Activated CD8-positive, alpha-beta T cell treated with anti-CD3 and anti-CD28 coated beads, Interleukin-2, amount 10 ng/mL, durations not matched to agents 7 days and 5 days (primary cell): ENCODE measurements at regions not wholly inside any gene's neighbourhood (a gene's known extent, or its start where the extent isn't known, plus 50 kb on each side); places are given as distances from the start of the nearest gene placed in this dataset.
"Not testable (repeated sequence)": the region's sequence is repeated elsewhere in the genome, so short reads cannot be mapped to it uniquely, and the experiment has no call there.

ENCODE experiments used
- ATAC-seq: fragments of 150-1000 bp; cut with Tn5 transposase; one replicate; pipeline ENCODE4 v1.10.0; 2021; ENCODE audit warnings: moderate library complexity
- CTCF ChIA-PET: fragments of 350-600 bp; sonication (Branson Sonifier 250); formaldehyde crosslinking; loops from one replicate; lab custom pipeline; 2021; ENCODE audit warnings: antibody characterized with exemption; lab: Charles Lee
- POLR2A ChIA-PET: fragments of 350-600 bp; sonication (Branson Sonifier 250); formaldehyde crosslinking; loops from one replicate; lab custom pipeline; 2021; ENCODE audit warnings: antibody characterized with exemption; lab: Charles Lee
- DNase-seq: peaks from one replicate; pipeline ENCODE4 v3.0.0-alpha.2; 2020
- H3K27ac Mint-ChIP-seq: one replicate; pipeline ENCODE4 v1.8.0; 2021; ENCODE audit warnings: mild to moderate bottlenecking, mixed read lengths
- H3K27me3 Mint-ChIP-seq: one replicate; pipeline ENCODE4 v1.8.0; 2021; ENCODE audit warnings: low read depth, mixed read lengths
- H3K36me3 Mint-ChIP-seq: one replicate; pipeline ENCODE4 v1.8.0; 2021; ENCODE audit warnings: low read depth, mixed read lengths
- H3K4me1 Mint-ChIP-seq: one replicate; pipeline ENCODE4 v1.8.0; 2021; ENCODE audit warnings: low read depth, mixed read lengths
- H3K4me3 Mint-ChIP-seq: one replicate; pipeline ENCODE4 v1.8.0; 2021; ENCODE audit warnings: mild to moderate bottlenecking, mixed read lengths
- H3K9me3 Mint-ChIP-seq: one replicate; pipeline ENCODE4 v1.8.0; 2022; ENCODE audit warnings: mixed read lengths; ENCODE audit not compliant: insufficient read depth

DNA sequence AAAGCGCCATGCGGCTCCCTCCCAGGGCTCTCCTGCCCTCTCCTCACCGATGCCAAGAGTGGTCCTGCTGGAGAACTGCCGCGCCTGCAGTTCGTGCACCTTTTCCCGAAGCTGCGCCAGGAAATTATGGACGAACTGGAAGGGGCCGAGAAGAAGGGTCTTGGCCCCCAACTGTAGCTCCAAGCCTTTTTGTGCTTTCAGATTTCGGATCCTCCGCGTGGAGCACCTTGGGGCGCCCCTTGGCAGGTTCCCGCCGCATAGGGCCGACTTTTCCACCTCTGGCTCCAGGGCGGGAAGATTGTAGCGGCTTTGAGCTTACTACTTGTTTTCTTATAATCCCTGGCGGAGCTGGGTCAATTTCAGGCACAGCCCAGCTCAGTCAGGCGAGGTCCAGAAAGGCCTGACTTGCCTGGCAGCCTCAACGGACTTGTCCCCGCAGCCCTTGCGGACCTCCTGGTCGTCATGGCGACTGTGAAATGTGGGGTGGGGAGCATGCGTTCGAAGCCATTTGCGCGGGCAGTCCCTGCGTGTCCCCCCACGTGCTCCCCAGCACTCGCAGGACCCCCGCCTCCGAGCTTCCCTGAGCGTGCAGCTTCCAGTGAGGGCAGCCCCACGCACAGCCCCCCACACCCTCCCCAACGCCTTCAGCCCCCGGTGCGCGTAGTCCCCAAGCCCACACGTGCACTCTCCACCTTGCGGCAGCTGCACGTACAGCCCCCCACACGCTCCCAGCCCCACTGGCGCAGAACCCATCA lies 129.9 kb downstream of the KBTBD2 start:
- peak; percentile 33 for ATAC-seq
- Mint-ChIP-seq H3K27me3 (peaks cover 41% of the 10 kb centered on the region), H3K36me3 (no peaks in the 10 kb centered on the region), H3K27ac (no peak overlapping the region), H3K9me3 (no peaks in the 10 kb centered on the region), H3K4me3 (no peak overlapping the region), H3K4me1 (peaks cover 9% of the 10 kb centered on the region)
- POLR2A ChIA-PET = no interaction called here
- CTCF ChIA-PET = interaction anchor here (1.0 to 1.8 kb wide), 2 partner anchors 347 to 349 kb away, joined by 3 read pairs; partner anchors contain the start of gene RP9
- DNase-seq = no peak

DNA sequence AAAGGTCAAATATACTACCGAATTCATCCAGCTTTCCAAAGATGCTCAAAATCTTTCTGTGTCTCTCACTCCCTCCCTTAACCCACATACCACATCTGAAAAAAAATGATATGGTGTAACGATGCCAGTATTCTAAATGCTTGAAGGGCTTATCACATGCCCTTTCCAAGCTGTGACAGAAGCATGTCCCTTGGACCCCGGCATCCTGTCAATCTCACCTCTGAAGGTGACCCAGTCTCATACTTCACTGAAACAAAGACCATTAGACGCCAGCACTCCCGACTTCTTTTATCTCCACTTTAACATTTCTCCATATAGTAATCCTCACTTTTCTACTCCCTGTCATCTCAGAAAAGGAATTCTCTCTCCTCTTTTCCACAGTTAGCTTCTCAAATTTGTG lies 130.8 kb downstream of the KBTBD2 start:
- peaks cover 41% of the 10 kb centered on the region for H3K27me3 Mint-ChIP-seq
- CTCF ChIA-PET = interaction anchor here (1.8 kb wide), 1 partner anchor 349 kb away, joined by 3 read pairs; no protein-coding TSS in a partner anchor
- DNase-seq, ATAC-seq, H3K4me3 Mint-ChIP-seq, H3K9me3 Mint-ChIP-seq, H3K36me3 Mint-ChIP-seq, H3K4me1 Mint-ChIP-seq, POLR2A ChIA-PET, H3K27ac Mint-ChIP-seq: not testable (repeated sequence)

DNA sequence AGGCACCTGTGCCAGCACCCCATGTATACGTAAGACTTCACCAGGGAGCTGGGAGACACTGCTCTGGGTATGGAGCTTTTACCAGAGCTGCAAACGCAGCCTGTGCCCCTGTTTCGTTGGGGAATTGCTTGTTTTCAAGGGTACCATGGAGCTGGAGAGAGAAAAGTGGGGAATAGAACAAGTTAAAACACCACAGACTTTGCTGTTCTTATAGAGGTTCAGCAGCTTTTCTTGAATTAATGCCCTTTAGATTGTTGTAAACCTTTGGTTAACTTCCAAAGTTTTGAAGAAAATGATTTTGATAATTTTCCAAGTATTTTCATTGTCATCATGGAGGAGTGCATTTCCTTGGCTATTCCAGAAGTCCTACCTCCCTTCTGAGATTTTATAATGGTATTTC lies 131.7 kb downstream of the KBTBD2 start:
- peaks cover 40% of the 10 kb centered on the region for H3K27me3 Mint-ChIP-seq
- not testable (repeated sequence) for H3K9me3 Mint-ChIP-seq

DNA sequence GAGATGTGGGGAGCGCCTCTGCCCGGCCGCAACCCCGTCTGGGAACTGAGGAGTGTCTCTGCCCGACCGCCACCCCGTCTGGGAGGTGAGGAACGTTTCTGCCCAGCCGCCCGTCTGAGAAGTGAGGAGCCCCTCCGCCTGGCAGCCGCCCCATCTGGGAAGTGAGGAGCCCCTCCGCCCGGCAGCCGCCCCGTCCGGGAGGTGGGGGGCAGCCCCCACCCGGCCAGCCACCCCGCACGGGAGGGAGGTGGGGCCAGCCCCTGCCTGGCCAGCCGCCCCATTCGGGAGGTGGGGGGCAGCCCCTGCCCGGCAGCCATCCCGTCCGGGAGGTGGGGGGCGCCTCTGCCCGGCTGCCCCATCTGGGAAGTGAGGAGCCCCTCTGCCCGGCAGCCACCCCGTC lies 137.7 kb downstream of the KBTBD2 start:
- H3K9me3 Mint-ChIP-seq, DNase-seq, H3K36me3 Mint-ChIP-seq, CTCF ChIA-PET, H3K4me3 Mint-ChIP-seq, H3K27ac Mint-ChIP-seq, H3K27me3 Mint-ChIP-seq, POLR2A ChIA-PET, ATAC-seq, H3K4me1 Mint-ChIP-seq: not testable (repeated sequence)

More for the DNA sequence above, 131.7 kb downstream of the KBTBD2 start:
- ATAC-seq, H3K27ac Mint-ChIP-seq, H3K4me1 Mint-ChIP-seq, DNase-seq, H3K4me3 Mint-ChIP-seq, CTCF ChIA-PET, H3K36me3 Mint-ChIP-seq: not testable (repeated sequence)
- POLR2A ChIA-PET = interaction anchor here (0.6 kb wide), 1 partner anchor 300 kb away, joined by 3 read pairs; no protein-coding TSS in a partner anchor

DNA sequence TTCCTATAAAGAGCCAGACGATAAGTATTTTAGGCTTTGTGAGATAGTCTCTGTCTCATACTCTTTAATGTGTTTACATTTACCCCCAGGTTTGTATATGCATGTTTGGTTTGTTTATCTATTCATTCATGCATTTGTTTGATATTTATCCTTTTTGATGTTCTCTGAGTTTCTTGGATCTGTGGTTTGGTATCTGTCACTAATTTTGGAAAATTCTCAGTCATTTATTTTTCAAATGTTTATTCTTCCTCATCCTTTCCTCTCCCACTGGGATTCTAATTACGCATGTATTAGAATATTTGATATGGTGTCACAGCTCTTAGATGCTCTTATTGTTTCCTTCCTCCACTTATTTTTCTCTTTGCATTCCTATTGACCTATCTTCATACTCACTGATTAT lies 143.2 kb downstream of the KBTBD2 start:
- H3K9me3 Mint-ChIP-seq, H3K4me3 Mint-ChIP-seq, H3K36me3 Mint-ChIP-seq, ATAC-seq, POLR2A ChIA-PET, H3K27ac Mint-ChIP-seq, H3K4me1 Mint-ChIP-seq, CTCF ChIA-PET, DNase-seq: not testable (repeated sequence)
- H3K27me3 Mint-ChIP-seq = peaks cover 13% of the 10 kb centered on the region

DNA sequence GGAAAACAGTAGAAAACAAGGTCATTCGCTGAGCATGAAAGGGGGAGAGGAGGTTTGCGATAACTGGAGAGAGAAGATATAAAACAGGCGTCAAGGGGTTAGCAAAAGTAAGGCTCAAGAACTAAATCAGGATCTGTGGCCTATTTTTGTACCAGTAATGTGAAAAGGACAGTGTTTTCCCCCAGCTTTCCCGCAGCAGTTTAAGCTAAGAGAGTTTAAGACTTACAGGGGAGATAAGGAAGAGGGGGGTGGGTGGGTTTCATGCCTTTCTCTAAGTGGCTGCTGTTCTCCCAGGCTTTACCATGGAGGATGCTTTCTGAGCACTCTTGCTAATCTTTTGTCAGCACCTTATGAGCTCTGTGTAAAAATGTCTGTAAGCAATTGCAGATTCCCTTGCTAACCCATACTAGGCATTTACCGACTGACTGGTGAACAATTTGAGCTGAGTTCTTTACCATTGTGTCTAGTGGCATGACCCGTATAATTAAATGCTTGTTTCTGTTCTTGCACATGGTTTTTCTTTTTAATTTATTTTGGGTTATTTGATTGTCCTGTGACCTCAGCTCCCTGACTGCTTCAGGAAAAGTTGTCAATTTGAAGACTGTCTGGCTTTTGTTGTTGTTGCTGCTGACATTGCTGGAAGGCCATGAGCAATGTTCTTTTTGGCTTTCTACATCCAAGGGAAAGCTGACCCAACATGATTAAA lies 144.0 kb downstream of the KBTBD2 start:
- peaks cover 13% of the 10 kb centered on the region for H3K27me3 Mint-ChIP-seq
- H3K4me1 Mint-ChIP-seq, H3K36me3 Mint-ChIP-seq, H3K4me3 Mint-ChIP-seq, DNase-seq, H3K9me3 Mint-ChIP-seq, ATAC-seq, POLR2A ChIA-PET, H3K27ac Mint-ChIP-seq, CTCF ChIA-PET: not testable (repeated sequence)

DNA sequence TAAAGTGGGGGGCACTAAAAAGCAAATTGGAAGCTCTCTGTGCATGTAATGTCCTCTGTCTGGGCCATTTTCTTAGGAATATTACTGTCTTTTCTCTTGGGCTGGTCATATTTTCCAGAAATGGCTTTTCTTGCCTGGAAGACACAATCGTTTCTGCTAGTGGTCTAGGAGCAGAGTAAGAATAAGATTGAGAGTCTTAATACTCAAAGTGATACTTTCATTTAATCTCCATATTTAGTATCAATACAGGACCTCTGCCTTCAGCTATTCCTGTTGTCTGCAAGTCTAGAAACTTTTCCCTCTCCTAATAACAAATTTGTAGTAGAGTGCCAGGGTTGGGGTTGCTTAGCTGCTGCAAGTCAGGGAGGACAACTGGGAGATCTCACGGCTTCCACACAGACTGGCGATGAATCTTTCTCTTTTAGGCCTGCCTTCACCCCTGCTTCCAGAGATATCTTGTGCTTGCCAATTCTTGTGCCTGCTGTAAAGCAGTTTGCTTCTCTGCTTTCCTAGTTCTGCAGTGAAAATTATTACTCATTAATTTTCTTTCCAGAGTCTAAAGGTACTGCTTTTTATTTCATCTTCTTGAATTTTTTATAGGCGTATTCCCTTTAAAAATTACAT lies 149.6 kb downstream of the KBTBD2 start:
- H3K4me1 Mint-ChIP-seq, H3K27me3 Mint-ChIP-seq, POLR2A ChIA-PET, H3K4me3 Mint-ChIP-seq, CTCF ChIA-PET, DNase-seq, ATAC-seq, H3K36me3 Mint-ChIP-seq, H3K27ac Mint-ChIP-seq, H3K9me3 Mint-ChIP-seq: not testable (repeated sequence)

DNA sequence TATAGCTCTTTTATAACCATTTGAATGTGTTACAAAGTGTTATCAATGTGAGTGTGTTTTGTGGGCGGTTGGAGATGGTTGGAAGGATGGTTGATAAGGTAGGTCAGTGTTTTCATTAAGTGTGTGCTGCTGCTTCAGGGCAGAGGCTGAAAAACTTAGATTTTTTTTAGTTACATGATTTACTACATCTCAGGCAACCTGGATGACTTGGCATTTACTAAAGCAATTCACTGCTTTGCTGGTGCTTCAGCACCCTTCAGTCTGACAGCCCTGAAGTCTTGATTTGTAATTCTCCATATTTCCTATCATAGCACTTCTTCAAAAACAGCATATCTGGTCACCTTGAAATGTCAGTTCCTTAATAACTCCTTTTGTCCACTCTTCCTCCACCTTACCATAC lies 151.8 kb downstream of the KBTBD2 start:
- POLR2A ChIA-PET, ATAC-seq, DNase-seq, H3K4me1 Mint-ChIP-seq, CTCF ChIA-PET, H3K36me3 Mint-ChIP-seq, H3K9me3 Mint-ChIP-seq, H3K4me3 Mint-ChIP-seq, H3K27ac Mint-ChIP-seq: not testable (repeated sequence)
- peaks cover 15% of the 10 kb centered on the region for H3K27me3 Mint-ChIP-seq

DNA sequence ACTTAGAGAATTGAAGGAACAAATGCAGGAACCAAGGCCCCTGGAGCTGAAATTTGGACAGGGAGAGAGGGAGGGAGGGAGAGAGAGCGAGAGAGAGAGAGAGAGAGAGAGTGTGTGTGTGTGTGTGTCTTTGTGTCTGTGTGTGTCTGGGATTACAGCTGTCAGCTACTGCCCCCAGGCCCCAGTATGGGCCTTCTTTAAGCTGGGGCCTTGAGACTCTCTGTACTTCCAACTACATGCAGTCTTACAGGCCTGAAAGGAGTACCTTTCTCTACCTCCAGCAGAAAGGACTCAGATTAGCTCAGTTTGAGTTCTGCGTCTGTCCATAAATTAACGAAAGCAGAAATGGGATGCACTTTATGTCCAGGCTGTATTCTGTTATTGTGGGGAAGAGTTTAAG lies 153.2 kb downstream of the KBTBD2 start:
- CTCF ChIA-PET = not testable (repeated sequence)

DNA sequence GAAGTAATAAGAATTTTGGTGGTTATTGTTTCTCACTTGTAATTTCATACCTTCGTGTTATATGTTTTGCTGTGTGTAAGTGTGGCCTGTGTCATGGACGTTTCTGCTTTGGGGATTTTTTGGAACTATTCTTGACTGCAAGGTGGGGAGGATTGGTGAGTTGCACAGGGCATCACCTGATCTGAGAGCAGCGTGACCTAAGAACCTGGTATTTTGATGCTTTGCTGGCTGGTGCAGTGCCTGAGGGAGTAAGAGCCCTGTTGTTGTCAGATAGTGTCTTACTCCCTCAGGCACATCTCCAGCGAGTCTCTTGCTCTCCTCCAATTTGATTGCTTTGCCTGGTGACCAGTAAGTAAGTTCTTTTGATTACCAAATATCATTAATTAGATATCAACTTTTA lies 158.8 kb downstream of the KBTBD2 start:
- H3K27ac Mint-ChIP-seq, DNase-seq, H3K9me3 Mint-ChIP-seq, CTCF ChIA-PET, H3K36me3 Mint-ChIP-seq, H3K4me1 Mint-ChIP-seq, ATAC-seq, H3K4me3 Mint-ChIP-seq, POLR2A ChIA-PET: not testable (repeated sequence)
- H3K27me3 Mint-ChIP-seq = peaks cover 13% of the 10 kb centered on the region

More for the DNA sequence above, 153.2 kb downstream of the KBTBD2 start:
- H3K27ac Mint-ChIP-seq, H3K36me3 Mint-ChIP-seq, H3K4me3 Mint-ChIP-seq, H3K4me1 Mint-ChIP-seq, POLR2A ChIA-PET, DNase-seq, H3K9me3 Mint-ChIP-seq, ATAC-seq: not testable (repeated sequence)
- H3K27me3 Mint-ChIP-seq = peaks cover 13% of the 10 kb centered on the region

DNA sequence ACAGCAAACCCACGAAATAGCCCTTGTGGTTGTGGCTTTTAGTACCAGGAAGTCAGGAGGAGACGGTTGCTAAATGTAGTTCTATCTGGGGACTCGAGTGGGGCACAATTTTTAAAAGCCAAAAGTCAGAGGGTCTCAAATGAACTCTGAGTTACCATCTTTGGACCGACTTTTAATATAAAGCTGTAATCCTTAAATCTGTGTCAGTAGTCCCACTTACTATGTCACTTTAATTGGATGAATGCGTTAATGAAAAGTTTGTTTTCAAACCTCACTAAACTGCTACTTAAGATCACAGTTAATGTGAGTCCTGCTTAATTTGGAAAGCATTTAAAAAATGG lies 162.3 kb downstream of the KBTBD2 start:
- H3K9me3 Mint-ChIP-seq, ATAC-seq, H3K36me3 Mint-ChIP-seq, POLR2A ChIA-PET, DNase-seq, CTCF ChIA-PET, H3K27ac Mint-ChIP-seq: not testable (repeated sequence)
- peaks cover 15% of the 10 kb centered on the region for H3K27me3 Mint-ChIP-seq
- peak overlapping the region; percentile 60 for H3K4me3 Mint-ChIP-seq
- H3K4me1 Mint-ChIP-seq = peaks cover 16% of the 10 kb centered on the region
